IMR-90 (cell line): ENCODE measurements at regions not wholly inside any gene's neighbourhood (a gene's known extent, or its start where the extent isn't known, plus 50 kb on each side); places are given as distances from the start of the nearest gene placed in this dataset.

Experiments used
- ATAC-seq: fragments of 200-7000 bp; cut with Tn5 transposase; 2 replicates; pipeline ENCODE4 v1.9.1; 2020; ENCODE audit warnings: low read depth, mild to moderate bottlenecking, moderate library complexity
- BruUV-seq: library from RNA; stranded (reverse); fragments of 400-500 nt; replicated peaks from 2 replicates; lab custom pipeline; 2021; lab: Mats Ljungman, UMichigan
- CTCF ChIA-PET: fragments of 300-600 bp; formaldehyde crosslinking; extraction: SDS; loops from one replicate; lab custom pipeline; 2021; ENCODE audit warnings: antibody characterized with exemption; lab: Yijun Ruan, JAX
- POLR2A ChIA-PET: fragments of 300-600 bp; sonication (Branson Sonifier 250); formaldehyde crosslinking; loops from one replicate; lab custom pipeline; 2022; ENCODE audit warnings: antibody characterized with exemption; ENCODE audit not compliant: unreplicated experiment; lab: Charles Lee
- DNase-seq: peaks from one replicate; pipeline ENCODE4 v3.0.0; 2013
- H2AFZ ChIP-seq: replicated peaks from 2 replicates; pipeline ENCODE3; 2013; ENCODE audit warnings: low read length, mild to moderate bottlenecking; ENCODE audit not compliant: poor library complexity
- H2AK5ac ChIP-seq: 2 replicates; pipeline ENCODE4 v1.6.1; 2013; ENCODE audit warnings: low read depth, low read length, inconsistent platforms
- H2AK9ac ChIP-seq: replicated peaks from 2 replicates; pipeline ENCODE3; 2013; ENCODE audit warnings: mild to moderate bottlenecking, low read depth, low read length, moderate library complexity; ENCODE audit not compliant: poor library complexity
- H2BK120ac ChIP-seq: 2 replicates; pipeline ENCODE4 v1.6.1; 2013; ENCODE audit warnings: low read depth, low read length, inconsistent platforms
- H2BK15ac ChIP-seq: 3 replicates; pipeline ENCODE4 v1.6.1; 2013; ENCODE audit warnings: low read depth, low read length, inconsistent platforms
- H2BK20ac ChIP-seq: 2 replicates; pipeline ENCODE4 v1.6.1; 2013; ENCODE audit warnings: low read depth, mild to moderate bottlenecking, inconsistent platforms, low read length, moderate library complexity
- H2BK5ac ChIP-seq: 2 replicates; pipeline ENCODE4 v1.6.1; 2013; ENCODE audit warnings: mild to moderate bottlenecking, low read depth, low read length, inconsistent platforms; ENCODE audit not compliant: poor library complexity, severe bottlenecking
- H3K14ac ChIP-seq: replicated peaks from 2 replicates; pipeline ENCODE4 v1.6.1; 2013; ENCODE audit warnings: low read depth, low read length, inconsistent platforms
- H3K18ac ChIP-seq: 2 replicates; pipeline ENCODE4 v1.6.1; 2013; ENCODE audit warnings: low read depth, low read length, control low read depth
- H3K23ac ChIP-seq: 2 replicates; pipeline ENCODE4 v1.6.1; 2013; ENCODE audit warnings: low read depth, low read length, inconsistent platforms
- H3K27ac ChIP-seq: 2 replicates; pipeline ENCODE4 v1.5.1; 2013; ENCODE audit warnings: mild to moderate bottlenecking, control low read depth, low read length; ENCODE audit not compliant: insufficient read depth
- H3K27me3 ChIP-seq: 2 replicates; pipeline ENCODE4 v1.6.1; 2013; ENCODE audit warnings: low read length; ENCODE audit not compliant: control insufficient read depth, insufficient read depth
- H3K36me3 ChIP-seq: 2 replicates; pipeline ENCODE4 v1.6.1; 2013; ENCODE audit warnings: low read length, mixed read lengths; ENCODE audit not compliant: control insufficient read depth, insufficient read depth
- H3K4ac ChIP-seq: 2 replicates; pipeline ENCODE4 v1.6.1; 2013; ENCODE audit warnings: low read depth, low read length, inconsistent platforms
- H3K4me1 ChIP-seq: 2 replicates; pipeline ENCODE4 v1.6.1; 2013; ENCODE audit warnings: low read length, mixed read lengths; ENCODE audit not compliant: control insufficient read depth, insufficient read depth
- H3K4me2 ChIP-seq: 2 replicates; pipeline ENCODE4 v1.6.1; 2013; ENCODE audit warnings: low read depth, mild to moderate bottlenecking, control low read depth, low read length, moderate library complexity
- H3K4me3 ChIP-seq: 2 replicates; pipeline ENCODE4 v1.5.1; 2013; ENCODE audit warnings: low read depth, mild to moderate bottlenecking, control low read depth, low read length, moderate library complexity; ENCODE audit not compliant: insufficient read depth
- H3K56ac ChIP-seq: 2 replicates; pipeline ENCODE4 v1.6.1; 2013; ENCODE audit warnings: low read length, inconsistent platforms; ENCODE audit not compliant: insufficient read depth; ENCODE audit errors: extremely low read depth
- H3K79me1 ChIP-seq, 2 experiments: 2 replicates each; pipeline ENCODE4 v1.6.1; 2013; ENCODE audit warnings: low read length in 2 of 2, inconsistent platforms in 1 of 2, low read depth in 1 of 2
- H3K9ac ChIP-seq: 2 replicates; pipeline ENCODE4 v1.6.1; 2013; ENCODE audit warnings: low read depth, low read length, control low read depth
- H3K9me1 ChIP-seq: 2 replicates; pipeline ENCODE4 v1.6.1; 2013; ENCODE audit warnings: low read length, inconsistent platforms; ENCODE audit not compliant: insufficient read depth
- H3K9me3 ChIP-seq: 2 replicates; pipeline ENCODE4 v1.6.1; 2013; ENCODE audit warnings: low read length; ENCODE audit not compliant: control insufficient read depth, insufficient read depth
- H4K20me1 ChIP-seq: 2 replicates; pipeline ENCODE4 v1.6.1; 2013; ENCODE audit warnings: low read length, inconsistent platforms; ENCODE audit not compliant: insufficient read depth
- H4K5ac ChIP-seq: 2 replicates; pipeline ENCODE4 v1.6.1; 2013; ENCODE audit warnings: mild to moderate bottlenecking, low read depth, low read length, control low read depth
- H4K8ac ChIP-seq, 2 experiments: 2 replicates each; pipeline ENCODE4 v1.6.1; 2013; ENCODE audit warnings: low read depth in 2 of 2, low read length in 2 of 2, control low read depth in 1 of 2, inconsistent platforms in 1 of 2
- H4K91ac ChIP-seq: 2 replicates; pipeline ENCODE4 v1.6.1; 2013; ENCODE audit warnings: low read depth, low read length, inconsistent platforms; ENCODE audit not compliant: insufficient read depth
- BHLHE40 ChIP-seq: fragments of 150-350 bp; IDR thresholded peaks from 2 replicates; pipeline ENCODE4 v1.6.1; 2016; ENCODE audit warnings: mild to moderate bottlenecking, low read depth, low read length
- CEBPB ChIP-seq: IDR thresholded peaks from 2 replicates; pipeline ENCODE4 v1.6.1; 2012; ENCODE audit warnings: low read depth, low read length, improper control_type of control experiment
- CHD1 ChIP-seq: IDR thresholded peaks from 2 replicates; pipeline ENCODE4 v1.6.1; 2012; ENCODE audit warnings: low read depth, low read length, improper control_type of control experiment
- FOS ChIP-seq: fragments of 150-350 bp; IDR thresholded peaks from 2 replicates; pipeline ENCODE4 v1.6.1; 2016; ENCODE audit warnings: low read depth, low read length
- MAFK ChIP-seq: IDR thresholded peaks from 2 replicates; pipeline ENCODE4 v1.6.1; 2012; ENCODE audit warnings: low read depth, low read length, improper control_type of control experiment
- MAZ ChIP-seq: IDR thresholded peaks from 2 replicates; pipeline ENCODE4 v1.6.1; 2012; ENCODE audit warnings: low read depth, mild to moderate bottlenecking, low read length, improper control_type of control experiment, moderate library complexity, borderline replicate concordance
- MXI1 ChIP-seq: IDR thresholded peaks from 2 replicates; pipeline ENCODE4 v1.6.1; 2012; ENCODE audit warnings: low read depth, mild to moderate bottlenecking, low read length, moderate library complexity, borderline replicate concordance
- NFE2L2 ChIP-seq: fragments of 150-350 bp; IDR thresholded peaks from 2 replicates; pipeline ENCODE4 v1.6.1; 2016; ENCODE audit warnings: low read depth, mild to moderate bottlenecking, low read length
- RAD21 ChIP-seq: IDR thresholded peaks from 2 replicates; pipeline ENCODE4 v1.6.1; 2012; ENCODE audit warnings: low read length, improper control_type of control experiment
- RCOR1 ChIP-seq: IDR thresholded peaks from 2 replicates; pipeline ENCODE4 v1.6.1; 2012; ENCODE audit warnings: mild to moderate bottlenecking, low read length, improper control_type of control experiment; ENCODE audit not compliant: insufficient replicate concordance
- RFX5 ChIP-seq: IDR thresholded peaks from 2 replicates; pipeline ENCODE4 v1.8.0; 2012; ENCODE audit warnings: low read depth, mild to moderate bottlenecking, low read length, moderate library complexity
- SMC3 ChIP-seq: fragments of 150-350 bp; IDR thresholded peaks from 2 replicates; pipeline ENCODE4 v1.6.1; 2016; ENCODE audit warnings: low read depth, mild to moderate bottlenecking, antibody characterized with exemption, low read length, moderate library complexity
- WGBS, 2 experiments: methylation state at CpG; one replicate each; pipeline versions ENCODE4 v1.1.5 to v1.1.7; 2013; ENCODE audit warnings: missing lambda C conversion rate in 2 of 2; ENCODE audit not compliant: insufficient read length in 1 of 2; ENCODE audit errors: extremely low coverage in 2 of 2; 5-methylcytosine and 5-hydroxymethylcytosine counted together
- dilution Hi-C: fragments of 300-500 bp; cut with HindIII; formaldehyde crosslinking; loops from one replicate; pipeline ENCODE4 v1.14.3; 2018; ENCODE audit warnings: low sequenced_read_pairs; ENCODE audit not compliant: unreplicated experiment
- in situ Hi-C: fragments of 300-500 bp; cut with MboI; formaldehyde crosslinking; loops from 3 replicates; pipeline ENCODE4 v1.14.3; 2019; ENCODE audit warnings: low sequenced_read_pairs, inconsistent platforms, mixed read lengths
- intact Hi-C: fragments of 100-400 bp; cut with micrococcal nuclease; formaldehyde crosslinking; loops from 2 replicates; pipeline ENCODE4 v1.10.0; 2022
- TF ChIP-seq, protein P1 (sequence below): fragments of 150-350 bp; IDR thresholded peaks from 2 replicates; pipeline ENCODE4 v1.6.1; 2017; ENCODE audit warnings: mild to moderate bottlenecking, antibody characterized with exemption, low read length, low read depth
- TF ChIP-seq, protein P2 (sequence below): conservative IDR thresholded peaks from 2 replicates; pipeline ENCODE4 v1.5.1; 2012; ENCODE audit warnings: mild to moderate bottlenecking, low read depth, low read length, improper control_type of control experiment
- TF ChIP-seq, protein P3 (sequence below): fragments of 150-350 bp; IDR thresholded peaks from 2 replicates; pipeline ENCODE4 v1.6.1; 2016; ENCODE audit warnings: low read depth, mild to moderate bottlenecking, low read length, moderate library complexity, borderline replicate concordance

DNA sequence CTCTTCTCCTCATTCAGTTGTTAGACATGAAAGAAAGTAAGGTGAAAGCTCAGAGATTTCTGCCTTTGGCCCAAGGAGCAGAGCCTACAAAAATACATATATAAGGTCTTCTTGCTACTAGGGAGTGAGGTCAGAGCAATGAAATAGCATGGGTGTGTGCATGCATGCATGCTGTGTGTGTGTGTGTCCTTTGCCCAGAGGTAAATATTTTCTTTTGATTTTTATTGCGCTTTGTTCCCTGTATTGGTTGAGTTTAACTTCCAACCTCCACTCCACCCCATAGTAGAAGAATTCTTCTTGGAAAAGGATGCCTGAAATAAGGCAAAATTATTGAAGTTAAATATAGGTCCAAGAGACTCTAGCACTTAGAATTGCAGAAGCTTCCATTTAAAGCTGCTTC lies 248.0 kb upstream of the PTGER4 start:
- Histone ChIP-seq H2AK9ac (no peak overlapping the region), H3K4ac (no peak overlapping the region), H3K9me1 (no peaks in the 10 kb centered on the region), H3K4me2 (no peak overlapping the region), H3K18ac (no peak overlapping the region), H3K9ac (no peak overlapping the region), H3K23ac (no peak overlapping the region), H4K8ac (no peak overlapping the region), H4K5ac (no peak overlapping the region), H2AK5ac (no peak overlapping the region), H2BK120ac (no peak overlapping the region), H3K4me3 (no peak overlapping the region), H2AFZ (no peak overlapping the region), H3K9me3 (no peaks in the 10 kb centered on the region), H3K27me3 (no peaks in the 10 kb centered on the region), H2BK5ac (no peak overlapping the region), H3K56ac (no peak overlapping the region), H3K79me1 (no peaks in the 10 kb centered on the region), H3K36me3 (no peaks in the 10 kb centered on the region), H4K20me1 (no peaks in the 10 kb centered on the region), H3K27ac (no peak overlapping the region), H2BK15ac (no peak overlapping the region), H4K91ac (no peak overlapping the region), H2BK20ac (no peak overlapping the region), H3K4me1 (no peaks in the 10 kb centered on the region), H3K14ac (no peak overlapping the region)
- ATAC-seq (no peak), DNase-seq (no peak)
- intact Hi-C loops (no loop called here), in situ Hi-C loops (no loop called here), dilution Hi-C loops (no loop called here)
- WGBS, 2 experiments, result no CpG with 5 or more reads among the region's 1 CpG
- ChIA-PET POLR2A (no interaction called here), CTCF (interaction anchor here (0.6 kb wide), 2 partner anchors 402 to 620 kb away, joined by 3 to 4 read pairs; no protein-coding TSS in a partner anchor)
- TF ChIP-seq, protein P1, sequence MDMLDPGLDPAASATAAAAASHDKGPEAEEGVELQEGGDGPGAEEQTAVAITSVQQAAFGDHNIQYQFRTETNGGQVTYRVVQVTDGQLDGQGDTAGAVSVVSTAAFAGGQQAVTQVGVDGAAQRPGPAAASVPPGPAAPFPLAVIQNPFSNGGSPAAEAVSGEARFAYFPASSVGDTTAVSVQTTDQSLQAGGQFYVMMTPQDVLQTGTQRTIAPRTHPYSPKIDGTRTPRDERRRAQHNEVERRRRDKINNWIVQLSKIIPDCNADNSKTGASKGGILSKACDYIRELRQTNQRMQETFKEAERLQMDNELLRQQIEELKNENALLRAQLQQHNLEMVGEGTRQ, result no peak
- TF ChIP-seq MAFK (no peak), CEBPB (no peak), RCOR1 (no peak), RAD21 (no peak), NFE2L2 (no peak), FOS (no peak), RFX5 (no peak), BHLHE40 (no peak), MXI1 (no peak), MAZ (no peak), CHD1 (no peak), SMC3 (no peak)
- TF ChIP-seq, protein P2, sequence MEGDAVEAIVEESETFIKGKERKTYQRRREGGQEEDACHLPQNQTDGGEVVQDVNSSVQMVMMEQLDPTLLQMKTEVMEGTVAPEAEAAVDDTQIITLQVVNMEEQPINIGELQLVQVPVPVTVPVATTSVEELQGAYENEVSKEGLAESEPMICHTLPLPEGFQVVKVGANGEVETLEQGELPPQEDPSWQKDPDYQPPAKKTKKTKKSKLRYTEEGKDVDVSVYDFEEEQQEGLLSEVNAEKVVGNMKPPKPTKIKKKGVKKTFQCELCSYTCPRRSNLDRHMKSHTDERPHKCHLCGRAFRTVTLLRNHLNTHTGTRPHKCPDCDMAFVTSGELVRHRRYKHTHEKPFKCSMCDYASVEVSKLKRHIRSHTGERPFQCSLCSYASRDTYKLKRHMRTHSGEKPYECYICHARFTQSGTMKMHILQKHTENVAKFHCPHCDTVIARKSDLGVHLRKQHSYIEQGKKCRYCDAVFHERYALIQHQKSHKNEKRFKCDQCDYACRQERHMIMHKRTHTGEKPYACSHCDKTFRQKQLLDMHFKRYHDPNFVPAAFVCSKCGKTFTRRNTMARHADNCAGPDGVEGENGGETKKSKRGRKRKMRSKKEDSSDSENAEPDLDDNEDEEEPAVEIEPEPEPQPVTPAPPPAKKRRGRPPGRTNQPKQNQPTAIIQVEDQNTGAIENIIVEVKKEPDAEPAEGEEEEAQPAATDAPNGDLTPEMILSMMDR, result no peak
- TF ChIP-seq, protein P3, sequence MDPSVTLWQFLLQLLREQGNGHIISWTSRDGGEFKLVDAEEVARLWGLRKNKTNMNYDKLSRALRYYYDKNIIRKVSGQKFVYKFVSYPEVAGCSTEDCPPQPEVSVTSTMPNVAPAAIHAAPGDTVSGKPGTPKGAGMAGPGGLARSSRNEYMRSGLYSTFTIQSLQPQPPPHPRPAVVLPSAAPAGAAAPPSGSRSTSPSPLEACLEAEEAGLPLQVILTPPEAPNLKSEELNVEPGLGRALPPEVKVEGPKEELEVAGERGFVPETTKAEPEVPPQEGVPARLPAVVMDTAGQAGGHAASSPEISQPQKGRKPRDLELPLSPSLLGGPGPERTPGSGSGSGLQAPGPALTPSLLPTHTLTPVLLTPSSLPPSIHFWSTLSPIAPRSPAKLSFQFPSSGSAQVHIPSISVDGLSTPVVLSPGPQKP, result no peak
- BruUV-seq, result no TSS peak
